Brain microvascular endothelial cell (primary cell): ENCODE measurements at regions not wholly inside any gene's neighbourhood (a gene's known extent, or its start where the extent isn't known, plus 50 kb on each side); places are given as distances from the start of the nearest gene placed in this dataset.

Experiments used
- DNase-seq: peaks from one replicate; pipeline ENCODE4 v3.0.0-alpha.2; 2020
- H3K27ac ChIP-seq: fragments of 250-450 bp; sonication (Bioruptor Pico); 2 replicates; pipeline ENCODE4 v1.5.1; 2020; ENCODE audit warnings: mild to moderate bottlenecking, moderate library complexity
- H3K27me3 ChIP-seq: fragments of 250-450 bp; sonication (Bioruptor Pico); replicated peaks from 2 replicates; pipeline ENCODE4 v1.5.1; 2020; ENCODE audit warnings: mild to moderate bottlenecking
- H3K36me3 ChIP-seq: fragments of 250-450 bp; sonication (Bioruptor Pico); replicated peaks from 2 replicates; pipeline ENCODE4 v1.5.1; 2020; ENCODE audit warnings: mild to moderate bottlenecking
- H3K4me3 ChIP-seq: 2 replicates; pipeline ENCODE4 v1.5.1; 2011; ENCODE audit warnings: low read depth, mild to moderate bottlenecking, control low read depth, low read length, moderate library complexity
- in situ Hi-C: cut with HindIII; loops from 2 replicates; pipeline ENCODE4 v1.10.0; 2017; ENCODE audit warnings: low sequenced_read_pairs, low pct_ligation_motif_present
- TF ChIP-seq, protein P1 (sequence below): IDR thresholded peaks from 2 replicates; pipeline ENCODE4 v1.5.1; 2011; ENCODE audit warnings: low read depth, mild to moderate bottlenecking, moderate library complexity, low read length, control low read depth, inconsistent platforms; ENCODE audit errors: missing control alignments

- in situ Hi-C loops = no loop called here
- no peaks in the 10 kb centered on the region for H3K36me3 ChIP-seq
- H3K27me3 ChIP-seq = no peaks in the 10 kb centered on the region
- H3K27ac ChIP-seq = no peak overlapping the region
- H3K4me3 ChIP-seq = no peak overlapping the region
- DNase-seq = no peak
- TF ChIP-seq, protein P1, sequence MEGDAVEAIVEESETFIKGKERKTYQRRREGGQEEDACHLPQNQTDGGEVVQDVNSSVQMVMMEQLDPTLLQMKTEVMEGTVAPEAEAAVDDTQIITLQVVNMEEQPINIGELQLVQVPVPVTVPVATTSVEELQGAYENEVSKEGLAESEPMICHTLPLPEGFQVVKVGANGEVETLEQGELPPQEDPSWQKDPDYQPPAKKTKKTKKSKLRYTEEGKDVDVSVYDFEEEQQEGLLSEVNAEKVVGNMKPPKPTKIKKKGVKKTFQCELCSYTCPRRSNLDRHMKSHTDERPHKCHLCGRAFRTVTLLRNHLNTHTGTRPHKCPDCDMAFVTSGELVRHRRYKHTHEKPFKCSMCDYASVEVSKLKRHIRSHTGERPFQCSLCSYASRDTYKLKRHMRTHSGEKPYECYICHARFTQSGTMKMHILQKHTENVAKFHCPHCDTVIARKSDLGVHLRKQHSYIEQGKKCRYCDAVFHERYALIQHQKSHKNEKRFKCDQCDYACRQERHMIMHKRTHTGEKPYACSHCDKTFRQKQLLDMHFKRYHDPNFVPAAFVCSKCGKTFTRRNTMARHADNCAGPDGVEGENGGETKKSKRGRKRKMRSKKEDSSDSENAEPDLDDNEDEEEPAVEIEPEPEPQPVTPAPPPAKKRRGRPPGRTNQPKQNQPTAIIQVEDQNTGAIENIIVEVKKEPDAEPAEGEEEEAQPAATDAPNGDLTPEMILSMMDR = no peak
Measured at GRCh38 chr13:109899316-109899715, 112.9 kb upstream of the IRS2 start.

- DNase-seq = no peak
- H3K4me3 ChIP-seq = no peak overlapping the region
- TF ChIP-seq, protein P1 = no peak
- H3K36me3 ChIP-seq = no peaks in the 10 kb centered on the region
- H3K27ac ChIP-seq = no peak overlapping the region
- no peaks in the 10 kb centered on the region for H3K27me3 ChIP-seq
- in situ Hi-C loops = no loop called here
Measured at GRCh38 chr13:109897988-109898624, 111.7 kb upstream of the IRS2 start.

- Histone ChIP-seq H3K36me3 (no peaks in the 10 kb centered on the region), H3K27ac (no peak overlapping the region), H3K27me3 (no peaks in the 10 kb centered on the region), H3K4me3 (no peak overlapping the region)
- DNase-seq = no peak
- TF ChIP-seq, protein P1 = no peak
- in situ Hi-C loops = no loop called here
Measured at GRCh38 chr13:109892101-109892500, 105.7 kb upstream of the IRS2 start.

- no peak for DNase-seq
- Histone ChIP-seq H3K27me3 (no peaks in the 10 kb centered on the region), H3K27ac (no peak overlapping the region), H3K4me3 (no peak overlapping the region), H3K36me3 (no peaks in the 10 kb centered on the region)
- TF ChIP-seq, protein P1 = no peak
- in situ Hi-C loops = no loop called here
Measured at GRCh38 chr13:109885235-109885634, 98.9 kb upstream of the IRS2 start.

GRCh38 chr13:109884462-109884861, 98.1 kb upstream of the IRS2 start:
- DNase-seq = no peak
- Histone ChIP-seq H3K36me3 (no peaks in the 10 kb centered on the region), H3K27ac (no peak overlapping the region), H3K4me3 (no peak overlapping the region), H3K27me3 (no peaks in the 10 kb centered on the region)
- TF ChIP-seq, protein P1 = no peak
- in situ Hi-C loops = no loop called here
